HUES48 (cell line): ENCODE measurements at regions not wholly inside any gene's neighbourhood (a gene's known extent, or its start where the extent isn't known, plus 50 kb on each side); places are given as distances from the start of the nearest gene placed in this dataset.
"Not testable (repeated sequence)": the region's sequence is repeated elsewhere in the genome, so short reads cannot be mapped to it uniquely, and the experiment has no call there.

Source experiments
- H3K27ac ChIP-seq: one replicate; pipeline ENCODE4 v1.7.0; 2013; ENCODE audit warnings: low read depth, low read length, inconsistent platforms
- H3K27me3 ChIP-seq: 2 replicates; pipeline ENCODE4 v1.6.1; 2013; ENCODE audit warnings: mild to moderate bottlenecking, low read length; ENCODE audit not compliant: control insufficient read depth, insufficient read depth
- H3K36me3 ChIP-seq: 2 replicates; pipeline ENCODE4 v1.6.1; 2013; ENCODE audit warnings: low read length; ENCODE audit not compliant: control insufficient read depth, insufficient read depth
- H3K4me1 ChIP-seq: 2 replicates; pipeline ENCODE4 v1.6.1; 2013; ENCODE audit warnings: mild to moderate bottlenecking, low read length; ENCODE audit not compliant: control insufficient read depth, insufficient read depth
- H3K4me3 ChIP-seq: 2 replicates; pipeline ENCODE4 v1.5.1; 2013; ENCODE audit warnings: mild to moderate bottlenecking, low read depth, low read length
- H3K9ac ChIP-seq: 2 replicates; pipeline ENCODE4 v1.6.1; 2013; ENCODE audit warnings: mild to moderate bottlenecking, low read depth, low read length, moderate library complexity
- H3K9me3 ChIP-seq: 2 replicates; pipeline ENCODE4 v1.6.1; 2013; ENCODE audit warnings: low read length; ENCODE audit not compliant: control insufficient read depth, insufficient read depth

- peaks cover 10% of the 10 kb centered on the region for H3K9me3 ChIP-seq
- H3K27ac ChIP-seq: no peak overlapping the region
- H3K9ac ChIP-seq: no peak overlapping the region
- H3K4me3 ChIP-seq: no peak overlapping the region
- H3K27me3 ChIP-seq: no peaks in the 10 kb centered on the region
- H3K36me3 ChIP-seq: no peaks in the 10 kb centered on the region; the same call in 1 of the 2 replicates
- H3K4me1 ChIP-seq: no peaks in the 10 kb centered on the region
Observed at GRCh38 chr4:62522273-62522672, 1322.1 kb downstream of the ADGRL3 start.

- Histone ChIP-seq H3K36me3 (no peaks in the 10 kb centered on the region), H3K9me3 (no peaks in the 10 kb centered on the region), H3K27ac (no peak overlapping the region), H3K4me3 (no peak overlapping the region), H3K9ac (no peak overlapping the region), H3K4me1 (peaks cover 17% of the 10 kb centered on the region), H3K27me3 (no peaks in the 10 kb centered on the region)
Observed at GRCh38 chr4:62517716-62518115, 1317.6 kb downstream of the ADGRL3 start.

- Histone ChIP-seq H3K4me1 (peaks cover 17% of the 10 kb centered on the region), H3K27ac (no peak overlapping the region), H3K36me3 (no peaks in the 10 kb centered on the region), H3K9ac (no peak overlapping the region), H3K4me3 (no peak overlapping the region), H3K27me3 (no peaks in the 10 kb centered on the region), H3K9me3 (no peaks in the 10 kb centered on the region)
Observed at GRCh38 chr4:62513306-62513705, 1313.2 kb downstream of the ADGRL3 start.

- H3K4me1 ChIP-seq: peaks cover 17% of the 10 kb centered on the region
- no peak overlapping the region for H3K27ac ChIP-seq
- no peak overlapping the region for H3K4me3 ChIP-seq
- no peak overlapping the region for H3K9ac ChIP-seq
- no peaks in the 10 kb centered on the region for H3K27me3 ChIP-seq
- H3K9me3 ChIP-seq: no peaks in the 10 kb centered on the region
- no peaks in the 10 kb centered on the region for H3K36me3 ChIP-seq
Observed at GRCh38 chr4:62512271-62512670, 1312.1 kb downstream of the ADGRL3 start.

- H3K27ac ChIP-seq: no peak overlapping the region
- H3K4me3 ChIP-seq: no peak overlapping the region
- no peaks in the 10 kb centered on the region for H3K27me3 ChIP-seq
- no peak overlapping the region for H3K9ac ChIP-seq
- no peaks in the 10 kb centered on the region for H3K9me3 ChIP-seq
- H3K36me3 ChIP-seq: no peaks in the 10 kb centered on the region
- peaks cover 7% of the 10 kb centered on the region; the same call in 1 of the 2 replicates for H3K4me1 ChIP-seq
Observed at GRCh38 chr4:62510228-62510627, 1310.1 kb downstream of the ADGRL3 start.

GRCh38 chr4:62500296-62500695 lies 1300.2 kb downstream of the ADGRL3 start:
- no peaks in the 10 kb centered on the region for H3K9me3 ChIP-seq
- no peaks in the 10 kb centered on the region for H3K27me3 ChIP-seq
- no peaks in the 10 kb centered on the region for H3K4me1 ChIP-seq
- no peak overlapping the region for H3K9ac ChIP-seq
- H3K27ac ChIP-seq: no peak overlapping the region
- no peak overlapping the region for H3K4me3 ChIP-seq
- H3K36me3 ChIP-seq: no peaks in the 10 kb centered on the region

- no peak overlapping the region for H3K9ac ChIP-seq
- no peak overlapping the region for H3K27ac ChIP-seq
- H3K4me1 ChIP-seq: no peaks in the 10 kb centered on the region
- no peaks in the 10 kb centered on the region for H3K36me3 ChIP-seq
- no peaks in the 10 kb centered on the region; the same call in 1 of the 2 replicates for H3K9me3 ChIP-seq
- no peak overlapping the region for H3K4me3 ChIP-seq
- no peaks in the 10 kb centered on the region for H3K27me3 ChIP-seq
Observed at GRCh38 chr4:62495032-62495431, 1294.9 kb downstream of the ADGRL3 start.

GRCh38 chr4:62491756-62492155 lies 1291.6 kb downstream of the ADGRL3 start:
- H3K4me1 ChIP-seq, H3K9me3 ChIP-seq, H3K36me3 ChIP-seq, H3K4me3 ChIP-seq, H3K27me3 ChIP-seq, H3K27ac ChIP-seq, H3K9ac ChIP-seq: not testable (repeated sequence)

GRCh38 chr4:62490635-62491034 lies 1290.5 kb downstream of the ADGRL3 start:
- H3K9ac ChIP-seq: no peak overlapping the region
- H3K4me1 ChIP-seq: no peaks in the 10 kb centered on the region
- no peaks in the 10 kb centered on the region; the same call in 1 of the 2 replicates for H3K9me3 ChIP-seq
- H3K4me3 ChIP-seq: no peak overlapping the region
- H3K27me3 ChIP-seq: no peaks in the 10 kb centered on the region
- no peak overlapping the region for H3K27ac ChIP-seq
- H3K36me3 ChIP-seq: no peaks in the 10 kb centered on the region

- Histone ChIP-seq H3K27ac (no peak overlapping the region), H3K4me3 (no peak overlapping the region), H3K27me3 (no peaks in the 10 kb centered on the region), H3K9ac (no peak overlapping the region), H3K9me3 (no peaks in the 10 kb centered on the region), H3K36me3 (no peaks in the 10 kb centered on the region), H3K4me1 (peaks cover 4% of the 10 kb centered on the region; the same call in 1 of the 2 replicates)
Observed at GRCh38 chr4:62487016-62487415, 1286.9 kb downstream of the ADGRL3 start.

- no peaks in the 10 kb centered on the region for H3K27me3 ChIP-seq
- H3K36me3 ChIP-seq: no peaks in the 10 kb centered on the region
- H3K27ac ChIP-seq: no peak overlapping the region
- no peaks in the 10 kb centered on the region for H3K9me3 ChIP-seq
- no peak overlapping the region for H3K4me3 ChIP-seq
- H3K9ac ChIP-seq: no peak overlapping the region
- peaks cover 4% of the 10 kb centered on the region; the same call in 1 of the 2 replicates for H3K4me1 ChIP-seq
Observed at GRCh38 chr4:62484357-62484756, 1284.2 kb downstream of the ADGRL3 start.

GRCh38 chr4:62482355-62482754 lies 1282.2 kb downstream of the ADGRL3 start:
- Histone ChIP-seq H3K36me3 (no peaks in the 10 kb centered on the region), H3K4me3 (no peak overlapping the region), H3K9ac (no peak overlapping the region), H3K9me3 (no peaks in the 10 kb centered on the region), H3K27me3 (no peaks in the 10 kb centered on the region), H3K4me1 (peaks cover 4% of the 10 kb centered on the region; the same call in 1 of the 2 replicates), H3K27ac (no peak overlapping the region)
